Hematopoietic multipotent progenitor cell (in vitro differentiated cells): ENCODE measurements at regions not wholly inside any gene's neighbourhood (a gene's known extent, or its start where the extent isn't known, plus 50 kb on each side); places are given as distances from the start of the nearest gene placed in this dataset.

ENCODE experiments used
- DNase-seq, 3 donors: peaks; one replicate each; pipeline ENCODE4 v3.0.0-alpha.2; 2011 to 2015; ENCODE audit warnings: low read depth in 2 of 3, low spot score in 2 of 3

- DNase-seq: no peak
Measured at GRCh38 chr4:188197566-188197965, 58.3 kb downstream of the TRIML1 start.

GRCh38 chr4:188198982-188199792, 59.9 kb downstream of the TRIML1 start:
- DNase-seq: no peak

- DNase-seq: no peak
Measured at GRCh38 chr4:188201851-188202250, 62.6 kb downstream of the TRIML1 start.

GRCh38 chr4:188206783-188207182, 67.5 kb downstream of the TRIML1 start:
- DNase-seq: no peak

GRCh38 chr4:188214861-188215260, 75.6 kb downstream of the TRIML1 start:
- DNase-seq: no peak

GRCh38 chr4:188218392-188218791, 79.2 kb downstream of the TRIML1 start:
- no peak for DNase-seq

- no peak for DNase-seq
Measured at GRCh38 chr4:188220006-188220405, 80.8 kb downstream of the TRIML1 start.

GRCh38 chr4:188221090-188221489, 81.8 kb downstream of the TRIML1 start:
- no peak for DNase-seq

GRCh38 chr4:188228279-188228678, 89.0 kb downstream of the TRIML1 start:
- no peak for DNase-seq

GRCh38 chr4:188232428-188232827, 93.2 kb downstream of the TRIML1 start:
- DNase-seq: no peak

- no peak for DNase-seq
Measured at GRCh38 chr4:188242041-188242440, 102.8 kb downstream of the TRIML1 start.

GRCh38 chr4:188245651-188246050, 106.4 kb downstream of the TRIML1 start:
- no peak for DNase-seq

GRCh38 chr4:188246488-188246887, 107.2 kb downstream of the TRIML1 start:
- no peak for DNase-seq

- no peak for DNase-seq
Measured at GRCh38 chr4:188254211-188254610, 115.0 kb downstream of the TRIML1 start.

GRCh38 chr4:188262464-188262863, 123.2 kb downstream of the TRIML1 start:
- DNase-seq: no peak

GRCh38 chr4:188263321-188263720, 124.1 kb downstream of the TRIML1 start:
- no peak for DNase-seq

GRCh38 chr4:188266386-188266785, 127.1 kb downstream of the TRIML1 start:
- DNase-seq: no peak

GRCh38 chr4:188268131-188268908, 129.1 kb downstream of the TRIML1 start:
- DNase-seq: no peak

GRCh38 chr4:188270273-188271069, 131.2 kb downstream of the TRIML1 start:
- DNase-seq: no peak

GRCh38 chr4:188275686-188276085, 136.4 kb downstream of the TRIML1 start:
- DNase-seq: no peak

- DNase-seq: no peak
Measured at GRCh38 chr4:188279184-188279583, 139.9 kb downstream of the TRIML1 start.
